ENCODE measurements at regions not wholly inside any gene's neighbourhood (a gene's known extent, or its start where the extent isn't known, plus 50 kb on each side); places are given as distances from the start of the nearest gene placed in this dataset.

GRCh38 chr9:107548298-107549142, 59.0 kb upstream of the KLF4 start:
- Mint-ChIP-seq H3K4me1 (no peaks in the 10 kb centered on the region), H3K4me3 (no peak overlapping the region), H3K36me3 (no peaks in the 10 kb centered on the region), H3K27me3 (peaks cover 4% of the 10 kb centered on the region), H3K9me3 (no peaks in the 10 kb centered on the region), H3K27ac (no peak overlapping the region)

- Mint-ChIP-seq H3K9me3 (no peaks in the 10 kb centered on the region), H3K27me3 (peaks cover 4% of the 10 kb centered on the region), H3K4me1 (no peaks in the 10 kb centered on the region), H3K27ac (no peak overlapping the region), H3K4me3 (no peak overlapping the region), H3K36me3 (no peaks in the 10 kb centered on the region)
These were observed 58.3 kb upstream of the KLF4 start for GRCh38 chr9:107547772-107548297.

- no peak overlapping the region for H3K4me3 Mint-ChIP-seq
- no peaks in the 10 kb centered on the region for H3K9me3 Mint-ChIP-seq
These were observed 57.7 kb upstream of the KLF4 start for GRCh38 chr9:107547303-107547702.

GRCh38 chr9:107546859-107547258, 57.3 kb upstream of the KLF4 start:
- Mint-ChIP-seq H3K27ac (no peak overlapping the region), H3K4me3 (no peak overlapping the region), H3K4me1 (no peaks in the 10 kb centered on the region), H3K36me3 (no peaks in the 10 kb centered on the region), H3K9me3 (no peaks in the 10 kb centered on the region), H3K27me3 (peaks cover 4% of the 10 kb centered on the region)

More at GRCh38 chr9:107547303-107547702, 57.7 kb upstream of the KLF4 start:
- peaks cover 4% of the 10 kb centered on the region for H3K27me3 Mint-ChIP-seq
- H3K36me3 Mint-ChIP-seq: no peaks in the 10 kb centered on the region
- no peak overlapping the region for H3K27ac Mint-ChIP-seq
- H3K4me1 Mint-ChIP-seq: no peaks in the 10 kb centered on the region

GRCh38 chr9:107545036-107545435, 55.5 kb upstream of the KLF4 start:
- Mint-ChIP-seq H3K27ac (no peak overlapping the region), H3K4me3 (no peak overlapping the region), H3K9me3 (no peaks in the 10 kb centered on the region), H3K4me1 (no peaks in the 10 kb centered on the region), H3K27me3 (peaks cover 4% of the 10 kb centered on the region), H3K36me3 (no peaks in the 10 kb centered on the region)

GRCh38 chr9:107542411-107543157, 53.0 kb upstream of the KLF4 start:
- Mint-ChIP-seq H3K27ac (no peak overlapping the region), H3K9me3 (no peaks in the 10 kb centered on the region), H3K36me3 (no peaks in the 10 kb centered on the region), H3K4me3 (no peak overlapping the region), H3K27me3 (peaks cover 2% of the 10 kb centered on the region), H3K4me1 (no peaks in the 10 kb centered on the region)

GRCh38 chr9:107541523-107541922, 52.0 kb upstream of the KLF4 start:
- no peaks in the 10 kb centered on the region for H3K36me3 Mint-ChIP-seq

GRCh38 chr9:107540164-107540561, 50.6 kb upstream of the KLF4 start:
- no peaks in the 10 kb centered on the region for H3K27me3 Mint-ChIP-seq
- no peaks in the 10 kb centered on the region for H3K36me3 Mint-ChIP-seq
- no peak overlapping the region for H3K4me3 Mint-ChIP-seq
- H3K27ac Mint-ChIP-seq: no peak overlapping the region
- no peaks in the 10 kb centered on the region for H3K9me3 Mint-ChIP-seq
- H3K4me1 Mint-ChIP-seq: no peaks in the 10 kb centered on the region

More at GRCh38 chr9:107541523-107541922, 52.0 kb upstream of the KLF4 start:
- no peaks in the 10 kb centered on the region for H3K4me1 Mint-ChIP-seq
- H3K27me3 Mint-ChIP-seq: peaks cover 2% of the 10 kb centered on the region
- no peaks in the 10 kb centered on the region for H3K9me3 Mint-ChIP-seq
- H3K4me3 Mint-ChIP-seq: no peak overlapping the region
- H3K27ac Mint-ChIP-seq: no peak overlapping the region

- no peaks in the 10 kb centered on the region for H3K36me3 Mint-ChIP-seq
- H3K4me3 Mint-ChIP-seq: no peak overlapping the region
- no peaks in the 10 kb centered on the region for H3K4me1 Mint-ChIP-seq
- no peaks in the 10 kb centered on the region for H3K27me3 Mint-ChIP-seq
- H3K9me3 Mint-ChIP-seq: no peaks in the 10 kb centered on the region
- no peak overlapping the region for H3K27ac Mint-ChIP-seq
These were observed 50.0 kb upstream of the KLF4 start for GRCh38 chr9:107539427-107540163.
